ENCODE measurements at regions not wholly inside any gene's neighbourhood (a gene's known extent, or its start where the extent isn't known, plus 50 kb on each side); places are given as distances from the start of the nearest gene placed in this dataset.

GRCh38 chr15:88397506-88397905 lies 69.7 kb downstream of the MRPL46 start:
- Histone ChIP-seq H3K79me2 (ENCODE audit: insufficient read depth, low read depth, low read length) (no peaks in the 10 kb centered on the region), H3K4me3 (ENCODE audit: low read depth, low read length, poor library complexity, severe bottlenecking) (no peak overlapping the region), H2AFZ (ENCODE audit: low read length) (no peak overlapping the region), H3K4me2 (ENCODE audit: low read length) (no peak overlapping the region), H3K27ac (ENCODE audit: low read depth, low read length, poor library complexity, severe bottlenecking) (no peak overlapping the region), H3K9me2 (ENCODE audit: insufficient read depth, low read length) (no peaks in the 10 kb centered on the region), H3K4me1 (ENCODE audit: insufficient read depth, low read length, poor library complexity, severe bottlenecking) (peaks cover 47% of the 10 kb centered on the region), H4K20me1 (ENCODE audit: insufficient read depth, low read length) (no peaks in the 10 kb centered on the region), H3K36me3 (ENCODE audit: insufficient read depth, low read length) (no peaks in the 10 kb centered on the region), H3K9me3 (ENCODE audit: low read length) (no peaks in the 10 kb centered on the region)
- no peak for DNase-seq (ENCODE audit: low spot score)
- no TSS peak for BruUV-seq (replicated peaks)
- ChIA-PET POLR2A (no interaction called here), CTCF (ENCODE audit: unreplicated experiment) (no interaction called here)
- TF ChIP-seq CTCF (conservative IDR thresholded peaks at IDR 0.05; ENCODE audit: low read length) = no peak
- no peak for TF ChIP-seq EZH2phosphoT487 (IDR thresholded peaks at IDR 0.05; ENCODE audit: borderline replicate concordance, low read depth, low read length)
- intact Hi-C loops (cut with micrococcal nuclease; ENCODE audit: unreplicated experiment) = no loop called here

GRCh38 chr15:88395872-88396781 lies 71.1 kb downstream of the MRPL46 start:
- Histone ChIP-seq H4K20me1 (ENCODE audit: insufficient read depth, low read length) (no peaks in the 10 kb centered on the region), H3K9me3 (ENCODE audit: low read length) (no peaks in the 10 kb centered on the region), H3K4me3 (ENCODE audit: low read depth, low read length, poor library complexity, severe bottlenecking) (no peak overlapping the region), H2AFZ (ENCODE audit: low read length) (no peak overlapping the region), H3K36me3 (ENCODE audit: insufficient read depth, low read length) (no peaks in the 10 kb centered on the region), H3K9me2 (ENCODE audit: insufficient read depth, low read length) (no peaks in the 10 kb centered on the region), H3K27ac (ENCODE audit: low read depth, low read length, poor library complexity, severe bottlenecking) (no peak overlapping the region), H3K4me2 (ENCODE audit: low read length) (no peak overlapping the region), H3K4me1 (ENCODE audit: insufficient read depth, low read length, poor library complexity, severe bottlenecking) (peaks cover 44% of the 10 kb centered on the region), H3K79me2 (ENCODE audit: insufficient read depth, low read depth, low read length) (no peaks in the 10 kb centered on the region)
- ChIA-PET POLR2A (no interaction called here), CTCF (ENCODE audit: unreplicated experiment) (no interaction called here)
- no peak for TF ChIP-seq EZH2phosphoT487 (IDR thresholded peaks at IDR 0.05; ENCODE audit: borderline replicate concordance, low read depth, low read length)
- TF ChIP-seq CTCF (conservative IDR thresholded peaks at IDR 0.05; ENCODE audit: low read length) = no peak
- intact Hi-C loops (cut with micrococcal nuclease; ENCODE audit: unreplicated experiment) = no loop called here
- no TSS peak for BruUV-seq (replicated peaks)
- no peak for DNase-seq (ENCODE audit: low spot score)

GRCh38 chr15:88395241-88395640 lies 71.9 kb downstream of the MRPL46 start:
- BruUV-seq (replicated peaks) = no TSS peak
- DNase-seq (ENCODE audit: low spot score) = no peak
- TF ChIP-seq EZH2phosphoT487 (IDR thresholded peaks at IDR 0.05; ENCODE audit: borderline replicate concordance, low read depth, low read length) (no peak), CTCF (conservative IDR thresholded peaks at IDR 0.05; ENCODE audit: low read length) (no peak)
- H3K36me3 ChIP-seq (ENCODE audit: insufficient read depth, low read length) = no peaks in the 10 kb centered on the region
- CTCF ChIA-PET (ENCODE audit: unreplicated experiment) = no interaction called here
- H2AFZ ChIP-seq (ENCODE audit: low read length) = no peak overlapping the region
- H3K9me3 ChIP-seq (ENCODE audit: low read length) = no peaks in the 10 kb centered on the region
- H3K4me1 ChIP-seq (ENCODE audit: insufficient read depth, low read length, poor library complexity, severe bottlenecking) = peaks cover 35% of the 10 kb centered on the region
- POLR2A ChIA-PET = interaction anchor here (0.8 to 1.2 kb wide), 2 partner anchors 12 to 18 kb away, joined by 3 read pairs; no protein-coding TSS in a partner anchor
- no peak overlapping the region for H3K4me3 ChIP-seq (ENCODE audit: low read depth, low read length, poor library complexity, severe bottlenecking)
- no peak overlapping the region for H3K4me2 ChIP-seq (ENCODE audit: low read length)
- no peaks in the 10 kb centered on the region for H3K9me2 ChIP-seq (ENCODE audit: insufficient read depth, low read length)
- no peak overlapping the region for H3K27ac ChIP-seq (ENCODE audit: low read depth, low read length, poor library complexity, severe bottlenecking)
- no peaks in the 10 kb centered on the region for H4K20me1 ChIP-seq (ENCODE audit: insufficient read depth, low read length)
- intact Hi-C loops (cut with micrococcal nuclease; ENCODE audit: unreplicated experiment) = no loop called here
- no peaks in the 10 kb centered on the region for H3K79me2 ChIP-seq (ENCODE audit: insufficient read depth, low read depth, low read length)

Measured in OCI-LY7 (cell line).